Epithelial cell of esophagus (primary cell): ENCODE measurements at regions not wholly inside any gene's neighbourhood (a gene's known extent, or its start where the extent isn't known, plus 50 kb on each side); places are given as distances from the start of the nearest gene placed in this dataset.
A peak's percentile ranks its signal among the peaks of the same experiment; 100 is the strongest.

Experiments used
- DNase-seq: peaks from one replicate; pipeline ENCODE4 v3.0.0; 2010; ENCODE audit warnings: low read depth
- H3K4me3 ChIP-seq: 2 replicates; pipeline ENCODE4 v1.5.1; 2011; ENCODE audit warnings: mild to moderate bottlenecking, low read length, control low read depth
- TF ChIP-seq, protein P1 (sequence below): IDR thresholded peaks from 2 replicates; pipeline ENCODE4 v1.5.1; 2011; ENCODE audit warnings: low read depth, mild to moderate bottlenecking, low read length, control low read depth, inconsistent platforms; ENCODE audit not compliant: insufficient read depth; ENCODE audit errors: missing control alignments

DNA sequence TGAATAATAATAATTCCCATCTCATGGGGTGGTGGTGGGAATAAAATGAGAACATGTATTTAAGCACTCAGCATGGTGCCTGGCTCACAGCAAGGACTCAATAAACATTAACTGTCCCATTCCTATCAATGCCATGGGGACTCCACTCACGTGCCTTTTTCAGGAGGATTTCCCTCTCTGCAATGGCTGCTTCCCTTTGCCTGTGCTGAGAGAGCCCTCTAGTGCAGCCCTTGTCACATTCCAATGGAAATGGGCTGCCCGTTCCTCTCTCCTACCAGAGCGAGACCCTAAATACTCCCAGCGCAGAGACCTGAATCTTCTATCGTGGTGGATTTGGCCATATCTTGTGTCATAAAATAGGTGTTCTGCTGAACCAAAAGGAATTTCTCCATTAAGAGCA, 621.5 kb upstream of the B3GAT1 start:
- no peak overlapping the region for H3K4me3 ChIP-seq
- DNase-seq: no peak
- TF ChIP-seq, protein P1, sequence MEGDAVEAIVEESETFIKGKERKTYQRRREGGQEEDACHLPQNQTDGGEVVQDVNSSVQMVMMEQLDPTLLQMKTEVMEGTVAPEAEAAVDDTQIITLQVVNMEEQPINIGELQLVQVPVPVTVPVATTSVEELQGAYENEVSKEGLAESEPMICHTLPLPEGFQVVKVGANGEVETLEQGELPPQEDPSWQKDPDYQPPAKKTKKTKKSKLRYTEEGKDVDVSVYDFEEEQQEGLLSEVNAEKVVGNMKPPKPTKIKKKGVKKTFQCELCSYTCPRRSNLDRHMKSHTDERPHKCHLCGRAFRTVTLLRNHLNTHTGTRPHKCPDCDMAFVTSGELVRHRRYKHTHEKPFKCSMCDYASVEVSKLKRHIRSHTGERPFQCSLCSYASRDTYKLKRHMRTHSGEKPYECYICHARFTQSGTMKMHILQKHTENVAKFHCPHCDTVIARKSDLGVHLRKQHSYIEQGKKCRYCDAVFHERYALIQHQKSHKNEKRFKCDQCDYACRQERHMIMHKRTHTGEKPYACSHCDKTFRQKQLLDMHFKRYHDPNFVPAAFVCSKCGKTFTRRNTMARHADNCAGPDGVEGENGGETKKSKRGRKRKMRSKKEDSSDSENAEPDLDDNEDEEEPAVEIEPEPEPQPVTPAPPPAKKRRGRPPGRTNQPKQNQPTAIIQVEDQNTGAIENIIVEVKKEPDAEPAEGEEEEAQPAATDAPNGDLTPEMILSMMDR: no peak

DNA sequence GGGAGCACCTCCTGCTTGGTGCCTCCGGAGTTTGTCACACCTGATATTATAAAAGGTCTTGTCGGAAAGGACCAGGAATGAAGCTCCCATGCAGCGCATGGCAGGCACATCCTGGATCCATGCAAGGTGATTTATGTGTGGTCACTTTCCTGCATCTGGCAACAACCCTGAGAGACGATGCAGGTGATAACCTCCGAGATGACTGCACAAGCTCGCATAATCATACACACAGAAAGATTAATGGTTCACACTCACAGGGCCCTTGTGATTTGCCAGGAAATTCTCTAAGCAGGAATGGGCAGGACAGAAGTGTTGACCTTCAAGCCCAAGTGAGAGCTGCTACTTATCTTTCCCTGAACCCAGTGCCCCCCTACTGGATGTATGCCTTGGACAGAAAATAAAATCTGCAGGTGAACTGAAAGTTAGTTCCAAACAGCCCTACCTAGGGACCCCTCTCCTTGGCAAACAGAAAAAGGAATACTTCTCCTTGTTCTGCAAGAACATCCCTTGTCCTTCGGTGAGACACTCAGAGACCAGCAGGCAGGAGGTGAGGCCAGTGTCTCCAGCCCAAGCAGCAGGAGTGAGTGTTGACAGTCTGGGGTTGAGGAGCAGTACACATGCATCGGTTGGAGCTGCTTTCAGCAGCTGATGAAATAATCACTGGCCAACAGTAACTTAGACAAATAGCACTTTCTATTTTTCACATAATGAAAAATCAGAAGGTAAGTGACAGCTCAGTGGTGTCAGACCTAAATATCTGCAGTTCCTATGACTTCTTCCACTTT, 619.4 kb upstream of the B3GAT1 start:
- TF ChIP-seq, protein P1: no peak
- H3K4me3 ChIP-seq: no peak overlapping the region
- DNase-seq: no peak

DNA sequence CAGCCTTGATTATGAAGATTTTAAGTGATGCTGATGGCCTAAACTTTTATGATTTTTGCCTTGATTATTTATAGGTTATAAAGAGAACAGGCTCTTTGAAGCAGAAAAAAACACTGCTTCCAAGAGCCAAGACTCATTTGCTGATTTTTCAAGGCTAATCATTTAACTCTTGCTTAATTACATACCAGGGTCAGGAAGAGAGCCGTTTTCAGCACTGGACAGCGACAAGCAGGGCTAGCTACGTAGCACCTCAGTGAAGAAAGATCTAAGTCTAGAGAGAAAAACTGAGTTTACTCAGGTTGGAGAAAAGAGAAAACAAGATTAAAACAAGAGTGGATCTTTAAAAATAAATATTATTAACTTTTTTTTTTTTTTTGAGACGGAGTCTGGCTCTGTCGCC, 615.4 kb upstream of the B3GAT1 start:
- peak; percentile 61 for DNase-seq
- TF ChIP-seq, protein P1: no peak
- no peak overlapping the region for H3K4me3 ChIP-seq

DNA sequence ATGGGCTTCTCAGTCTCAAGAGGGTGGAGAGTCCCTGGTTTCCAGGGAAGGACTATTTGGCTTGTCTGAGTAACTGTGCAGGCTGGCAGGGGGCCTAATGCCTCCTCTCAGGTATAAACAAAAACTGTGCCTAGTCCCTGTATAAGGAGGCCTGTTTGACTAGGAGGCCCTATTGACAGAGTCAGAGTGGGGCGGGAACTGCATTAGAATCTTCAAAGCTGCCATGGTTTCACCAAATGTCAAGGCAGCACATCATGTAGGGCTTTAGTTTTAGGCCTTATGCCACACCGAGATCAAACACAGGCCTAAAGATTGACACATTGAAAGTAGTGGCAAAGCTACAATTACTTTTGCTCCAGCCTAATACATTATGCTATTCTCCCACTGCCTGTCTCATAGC, 611.5 kb upstream of the B3GAT1 start:
- TF ChIP-seq, protein P1: no peak
- H3K4me3 ChIP-seq: no peak overlapping the region
- DNase-seq: no peak

DNA sequence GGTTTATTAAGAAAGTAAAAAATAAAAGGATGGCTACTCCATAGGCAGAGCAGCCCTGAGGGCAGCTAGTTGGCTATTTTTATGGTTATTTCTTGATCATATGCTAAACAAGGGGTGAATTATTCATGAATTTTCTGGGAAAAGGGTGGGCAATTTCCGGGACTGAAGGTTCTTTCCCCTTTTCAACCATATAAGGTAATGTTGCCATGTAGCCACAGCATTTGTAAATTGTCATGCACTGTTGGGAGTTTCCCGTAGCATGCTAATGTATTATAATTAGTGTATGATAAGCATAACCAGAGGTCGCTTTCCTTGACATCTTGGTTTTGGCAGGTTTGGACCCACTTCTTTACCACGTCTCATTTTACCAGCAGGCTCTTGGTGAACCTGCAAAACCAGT, 610.4 kb upstream of the B3GAT1 start:
- TF ChIP-seq, protein P1: no peak
- no peak overlapping the region for H3K4me3 ChIP-seq
- DNase-seq: no peak

DNA sequence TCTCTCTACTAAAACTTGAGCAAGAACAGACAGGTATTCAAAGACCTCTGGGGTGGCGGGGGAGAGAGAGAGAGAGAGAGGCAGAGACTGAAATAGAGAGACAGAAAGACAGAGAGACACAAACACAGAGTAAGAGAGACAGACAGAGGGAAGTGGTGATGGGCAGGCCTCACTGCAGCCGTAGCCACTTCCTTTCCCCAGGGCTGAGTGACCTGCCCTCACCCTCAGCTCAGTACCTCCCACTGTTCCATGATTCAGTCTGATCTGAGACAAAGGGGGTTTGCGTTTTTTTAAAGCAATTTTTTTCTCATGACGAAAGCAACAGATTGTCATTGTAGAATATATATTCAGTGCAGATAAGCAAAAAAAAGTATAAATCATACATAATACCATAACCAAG, 607.9 kb upstream of the B3GAT1 start:
- TF ChIP-seq, protein P1: no peak
- no peak for DNase-seq
- H3K4me3 ChIP-seq: no peak overlapping the region

DNA sequence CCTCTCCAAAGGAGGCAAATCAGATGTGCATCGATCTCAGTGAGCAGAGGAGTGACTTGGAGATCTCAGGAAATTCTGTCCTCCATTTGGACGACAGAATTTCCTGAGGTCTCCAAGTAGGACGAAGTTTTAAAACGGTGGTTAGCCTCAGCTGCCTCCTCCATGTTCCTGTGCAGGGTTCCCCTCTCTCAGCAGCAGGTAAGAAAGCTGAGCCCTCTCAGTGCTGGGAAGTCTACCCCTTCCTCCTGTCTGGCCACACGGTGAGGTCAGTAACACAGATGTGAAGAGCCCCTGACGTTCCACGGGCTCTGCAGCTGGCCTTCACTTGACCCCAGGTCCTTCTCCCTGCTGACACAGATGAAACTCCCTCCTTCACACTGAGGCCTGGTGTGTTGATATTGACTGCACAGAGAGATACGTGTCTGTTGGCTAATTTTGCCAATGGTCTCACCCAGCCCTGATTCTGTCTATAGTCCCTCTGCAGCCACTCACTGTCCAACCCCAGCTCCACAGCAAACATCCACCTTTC, 607.4 kb upstream of the B3GAT1 start:
- TF ChIP-seq, protein P1: no peak
- no peak for DNase-seq
- no peak overlapping the region for H3K4me3 ChIP-seq
